D721Med (cell line): ENCODE measurements at regions not wholly inside any gene's neighbourhood (a gene's known extent, or its start where the extent isn't known, plus 50 kb on each side); places are given as distances from the start of the nearest gene placed in this dataset.

Experiments used
- DNase-seq: peaks from one replicate; pipeline ENCODE4 v3.0.0; 2011; ENCODE audit warnings: low spot score; ENCODE audit not compliant: insufficient read length
- FAIRE-seq: peaks from 2 replicates; lab custom pipeline; 2011; peaks lifted over from hg19 to GRCh38; lab: Jason Lieb, UNC
- CTCF ChIP-seq: IDR thresholded peaks from 2 replicates; pipeline ENCODE4 v1.5.1; 2012; ENCODE audit warnings: mild to moderate bottlenecking, control low read depth; ENCODE audit not compliant: insufficient read depth; ENCODE audit errors: missing control alignments

- no peak for DNase-seq
- TF ChIP-seq CTCF = no peak
- FAIRE-seq = no peak
These were observed 621.5 kb upstream of the MKI67 start for GRCh38 chr10:128747582-128748346.

- FAIRE-seq (no peak), DNase-seq (no peak)
- TF ChIP-seq CTCF = no peak
These were observed 625.1 kb upstream of the MKI67 start for GRCh38 chr10:128751284-128751683.

GRCh38 chr10:128751851-128752250 lies 625.6 kb upstream of the MKI67 start:
- no peak for TF ChIP-seq CTCF
- FAIRE-seq (no peak), DNase-seq (no peak)

- TF ChIP-seq CTCF = no peak
- no peak for FAIRE-seq
- no peak for DNase-seq
These were observed 633.0 kb upstream of the MKI67 start for GRCh38 chr10:128759174-128759573.

- FAIRE-seq = no peak
- no peak for TF ChIP-seq CTCF
- DNase-seq = no peak
These were observed 637.4 kb upstream of the MKI67 start for GRCh38 chr10:128763588-128763987.

- no peak for FAIRE-seq
- DNase-seq = no peak
- TF ChIP-seq CTCF = no peak
These were observed 638.0 kb upstream of the MKI67 start for GRCh38 chr10:128764190-128764589.

GRCh38 chr10:128766915-128767314 lies 640.7 kb upstream of the MKI67 start:
- FAIRE-seq (no peak), DNase-seq (no peak)

More at GRCh38 chr10:128766915-128767314, 640.7 kb upstream of the MKI67 start:
- no peak for TF ChIP-seq CTCF
